WTC11 (cell line): ENCODE measurements at regions not wholly inside any gene's neighbourhood (a gene's known extent, or its start where the extent isn't known, plus 50 kb on each side); places are given as distances from the start of the nearest gene placed in this dataset.

Source experiments
- ATAC-seq: fragments of 200-7000 bp; cut with Tn5 transposase; 2 replicates; pipeline ENCODE4 v1.10.0; 2021; ENCODE audit warnings: mild to moderate bottlenecking, moderate library complexity
- CTCF ChIA-PET: fragments of 300-600 bp; sonication (Branson Sonifier 250); formaldehyde crosslinking; loops from one replicate; lab custom pipeline; 2021; ENCODE audit warnings: antibody characterized with exemption; lab: Charles Lee
- POLR2A ChIA-PET: fragments of 350-600 bp; sonication (Branson Sonifier 250); formaldehyde crosslinking; loops from one replicate; lab custom pipeline; 2021; ENCODE audit warnings: antibody characterized with exemption; lab: Charles Lee
- DNase-seq: peaks from one replicate; pipeline ENCODE4 v3.0.0; 2021; ENCODE audit warnings: low spot score
- H3K27ac Mint-ChIP-seq: 2 replicates; pipeline ENCODE4 v1.8.0; 2021; ENCODE audit warnings: mixed read lengths
- H3K27me3 Mint-ChIP-seq: 2 replicates; pipeline ENCODE4 v1.8.0; 2021; ENCODE audit warnings: low read depth, mild to moderate bottlenecking, moderate library complexity, mixed read lengths
- H3K36me3 Mint-ChIP-seq: 2 replicates; pipeline ENCODE4 v1.8.0; 2021; ENCODE audit warnings: mixed read lengths
- H3K4me1 Mint-ChIP-seq: 2 replicates; pipeline ENCODE4 v1.8.0; 2022; ENCODE audit warnings: mixed read lengths
- H3K4me3 Mint-ChIP-seq: 2 replicates; pipeline ENCODE4 v1.8.0; 2021; ENCODE audit warnings: mild to moderate bottlenecking, moderate library complexity, mixed read lengths
- H3K9me3 Mint-ChIP-seq: 2 replicates; pipeline ENCODE4 v1.8.0; 2021; ENCODE audit warnings: mixed read lengths
- CBFB ChIP-seq: sonication (generic); formaldehyde crosslinking; IDR thresholded peaks from 2 replicates; pipeline ENCODE4 v1.8.1; 2022; ENCODE audit warnings: mild to moderate bottlenecking, low read depth, missing genetic modification reagents
- ELF4 ChIP-seq: sonication (generic); formaldehyde crosslinking; IDR thresholded peaks from 2 replicates; pipeline ENCODE4 v1.8.1; 2022; ENCODE audit warnings: low read depth, mild to moderate bottlenecking, moderate library complexity, missing genetic modification reagents
- ESRRA ChIP-seq: sonication (generic); formaldehyde crosslinking; IDR thresholded peaks from 2 replicates; pipeline ENCODE4 v1.8.1; 2022; ENCODE audit warnings: mild to moderate bottlenecking, missing genetic modification reagents, borderline replicate concordance
- FOXP1 ChIP-seq: sonication (generic); formaldehyde crosslinking; IDR thresholded peaks from 2 replicates; pipeline ENCODE4 v1.8.0; 2022; ENCODE audit warnings: missing genetic modification reagents, mild to moderate bottlenecking, moderate library complexity, borderline replicate concordance
- JAZF1 ChIP-seq: fragments of 250-450 bp; sonication (Bioruptor Pico); IDR thresholded peaks from 2 replicates; pipeline ENCODE4 v1.9.0; 2021; ENCODE audit warnings: moderate library complexity, mild to moderate bottlenecking, inconsistent platforms
- NR3C1 ChIP-seq: sonication (generic); formaldehyde crosslinking; conservative IDR thresholded peaks from 2 replicates; pipeline ENCODE4 v1.8.1; 2023; ENCODE audit warnings: low read depth, mild to moderate bottlenecking, missing genetic modification reagents
- PRRX2 ChIP-seq: fragments of 250-450 bp; sonication (Bioruptor Pico); IDR thresholded peaks from 2 replicates; pipeline ENCODE4 v1.8.0; 2021; ENCODE audit warnings: mild to moderate bottlenecking
- RELA ChIP-seq: sonication (generic); formaldehyde crosslinking; IDR thresholded peaks from 2 replicates; pipeline ENCODE4 v1.8.1; 2022; ENCODE audit warnings: missing genetic modification reagents, mild to moderate bottlenecking, borderline replicate concordance
- SP1 ChIP-seq: sonication (generic); formaldehyde crosslinking; conservative IDR thresholded peaks from 2 replicates; pipeline ENCODE4 v1.8.1; 2022; ENCODE audit warnings: missing genetic modification reagents
- ZNF219 ChIP-seq: sonication (generic); formaldehyde crosslinking; IDR thresholded peaks from 2 replicates; pipeline ENCODE4 v1.8.0; 2023; ENCODE audit warnings: missing genetic modification reagents, mild to moderate bottlenecking, borderline replicate concordance
- ZNF263 ChIP-seq: sonication (generic); formaldehyde crosslinking; IDR thresholded peaks from 2 replicates; pipeline ENCODE4 v1.8.1; 2022; ENCODE audit warnings: low read depth, mild to moderate bottlenecking, moderate library complexity, missing genetic modification reagents
- ZNF317 ChIP-seq: sonication (generic); formaldehyde crosslinking; IDR thresholded peaks from 2 replicates; pipeline ENCODE4 v1.8.1; 2023; ENCODE audit warnings: low read depth, mild to moderate bottlenecking, moderate library complexity, missing genetic modification reagents, borderline replicate concordance
- ZNF671 ChIP-seq: fragments of 250-450 bp; sonication (Bioruptor Pico); IDR thresholded peaks from 2 replicates; pipeline ENCODE4 v1.8.0; 2021; ENCODE audit warnings: mild to moderate bottlenecking
- TF ChIP-seq, protein P1 (sequence below): sonication (generic); formaldehyde crosslinking; IDR thresholded peaks from 2 replicates; pipeline ENCODE4 v1.8.0; 2022; ENCODE audit warnings: mild to moderate bottlenecking, missing genetic modification reagents
- TF ChIP-seq, protein P2 (sequence below): fragments of 250-450 bp; sonication (Bioruptor Pico); IDR thresholded peaks from 2 replicates; pipeline ENCODE4 v2.1.2; 2022; ENCODE audit warnings: mild to moderate bottlenecking, moderate library complexity
- TF ChIP-seq, protein P3 (sequence below): sonication (generic); formaldehyde crosslinking; IDR thresholded peaks from 2 replicates; pipeline ENCODE4 v1.8.1; 2023; ENCODE audit warnings: mild to moderate bottlenecking, missing genetic modification reagents, borderline replicate concordance
- TF ChIP-seq, protein P4 (sequence below): fragments of 200-600 bp; IDR thresholded peaks from 2 replicates; pipeline ENCODE4 v1.8.0; 2022; ENCODE audit warnings: antibody characterized with exemption
- TF ChIP-seq, protein P5 (sequence below): sonication (generic); formaldehyde crosslinking; IDR thresholded peaks from 2 replicates; pipeline ENCODE4 v1.8.1; 2022; ENCODE audit warnings: missing genetic modification reagents, borderline replicate concordance
- TF ChIP-seq, protein P6 (sequence below): sonication (generic); formaldehyde crosslinking; IDR thresholded peaks from 2 replicates; pipeline ENCODE4 v1.8.1; 2023; ENCODE audit warnings: mild to moderate bottlenecking, missing genetic modification reagents, moderate library complexity
- TF ChIP-seq, protein P7 (sequence below): sonication (generic); formaldehyde crosslinking; IDR thresholded peaks from 2 replicates; pipeline ENCODE4 v1.8.0; 2023; ENCODE audit warnings: mild to moderate bottlenecking, missing genetic modification reagents

DNA sequence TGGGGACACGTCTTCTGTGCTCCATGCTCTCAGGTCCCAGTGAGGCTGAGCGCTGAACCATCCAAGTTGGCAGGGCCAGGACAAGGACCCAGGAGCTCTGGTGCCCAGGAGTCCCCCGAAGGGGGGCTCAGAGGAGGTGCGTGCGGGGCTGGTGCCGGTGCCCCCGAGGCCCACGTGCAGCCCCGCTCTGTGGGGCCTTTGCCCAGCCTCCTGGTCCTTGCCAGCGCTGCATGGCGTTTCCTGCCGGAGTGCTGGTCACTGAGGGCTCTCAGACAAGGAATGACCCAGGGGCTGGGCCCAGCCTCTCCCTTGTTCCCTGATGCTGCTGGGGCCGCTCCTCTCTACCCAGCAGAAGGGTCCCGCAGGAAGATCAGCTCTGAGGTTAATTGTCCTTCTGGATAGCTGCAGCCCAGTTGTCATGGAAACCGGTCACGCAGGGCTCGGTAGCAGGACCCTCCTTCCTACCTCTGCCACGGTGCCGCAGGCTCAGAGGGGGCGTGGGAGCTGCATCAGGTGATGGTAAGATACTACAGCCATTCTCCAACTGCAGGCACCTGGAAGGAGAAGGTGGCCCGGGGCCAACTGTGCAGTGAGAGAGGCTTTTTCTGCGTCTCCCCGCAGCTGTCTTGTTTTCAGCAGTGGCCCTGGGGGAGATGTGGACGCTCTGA lies 64.5 kb downstream of the RRM2 start:
- peaks cover 19% of the 10 kb centered on the region for H3K9me3 Mint-ChIP-seq
- TF ChIP-seq ESRRA (CRISPR knock-in tag) (no peak), RELA (CRISPR knock-in tag) (no peak), ELF4 (CRISPR knock-in tag) (no peak), NR3C1 (CRISPR knock-in tag) (no peak), PRRX2 (CRISPR knock-in tag) (no peak), ZNF671 (no peak), ZNF219 (CRISPR knock-in tag) (no peak), ZNF317 (CRISPR knock-in tag) (no peak), CBFB (CRISPR knock-in tag) (no peak)
- TF ChIP-seq, protein P1, sequence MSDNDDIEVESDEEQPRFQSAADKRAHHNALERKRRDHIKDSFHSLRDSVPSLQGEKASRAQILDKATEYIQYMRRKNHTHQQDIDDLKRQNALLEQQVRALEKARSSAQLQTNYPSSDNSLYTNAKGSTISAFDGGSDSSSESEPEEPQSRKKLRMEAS, result no peak
- TF ChIP-seq, protein P2, sequence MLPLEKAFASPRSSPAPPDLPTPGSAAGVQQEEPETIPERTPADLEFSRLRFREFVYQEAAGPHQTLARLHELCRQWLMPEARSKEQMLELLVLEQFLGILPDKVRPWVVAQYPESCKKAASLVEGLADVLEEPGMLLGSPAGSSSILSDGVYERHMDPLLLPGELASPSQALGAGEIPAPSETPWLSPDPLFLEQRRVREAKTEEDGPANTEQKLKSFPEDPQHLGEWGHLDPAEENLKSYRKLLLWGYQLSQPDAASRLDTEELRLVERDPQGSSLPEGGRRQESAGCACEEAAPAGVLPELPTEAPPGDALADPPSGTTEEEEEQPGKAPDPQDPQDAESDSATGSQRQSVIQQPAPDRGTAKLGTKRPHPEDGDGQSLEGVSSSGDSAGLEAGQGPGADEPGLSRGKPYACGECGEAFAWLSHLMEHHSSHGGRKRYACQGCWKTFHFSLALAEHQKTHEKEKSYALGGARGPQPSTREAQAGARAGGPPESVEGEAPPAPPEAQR, result no peak
- TF ChIP-seq, protein P3, sequence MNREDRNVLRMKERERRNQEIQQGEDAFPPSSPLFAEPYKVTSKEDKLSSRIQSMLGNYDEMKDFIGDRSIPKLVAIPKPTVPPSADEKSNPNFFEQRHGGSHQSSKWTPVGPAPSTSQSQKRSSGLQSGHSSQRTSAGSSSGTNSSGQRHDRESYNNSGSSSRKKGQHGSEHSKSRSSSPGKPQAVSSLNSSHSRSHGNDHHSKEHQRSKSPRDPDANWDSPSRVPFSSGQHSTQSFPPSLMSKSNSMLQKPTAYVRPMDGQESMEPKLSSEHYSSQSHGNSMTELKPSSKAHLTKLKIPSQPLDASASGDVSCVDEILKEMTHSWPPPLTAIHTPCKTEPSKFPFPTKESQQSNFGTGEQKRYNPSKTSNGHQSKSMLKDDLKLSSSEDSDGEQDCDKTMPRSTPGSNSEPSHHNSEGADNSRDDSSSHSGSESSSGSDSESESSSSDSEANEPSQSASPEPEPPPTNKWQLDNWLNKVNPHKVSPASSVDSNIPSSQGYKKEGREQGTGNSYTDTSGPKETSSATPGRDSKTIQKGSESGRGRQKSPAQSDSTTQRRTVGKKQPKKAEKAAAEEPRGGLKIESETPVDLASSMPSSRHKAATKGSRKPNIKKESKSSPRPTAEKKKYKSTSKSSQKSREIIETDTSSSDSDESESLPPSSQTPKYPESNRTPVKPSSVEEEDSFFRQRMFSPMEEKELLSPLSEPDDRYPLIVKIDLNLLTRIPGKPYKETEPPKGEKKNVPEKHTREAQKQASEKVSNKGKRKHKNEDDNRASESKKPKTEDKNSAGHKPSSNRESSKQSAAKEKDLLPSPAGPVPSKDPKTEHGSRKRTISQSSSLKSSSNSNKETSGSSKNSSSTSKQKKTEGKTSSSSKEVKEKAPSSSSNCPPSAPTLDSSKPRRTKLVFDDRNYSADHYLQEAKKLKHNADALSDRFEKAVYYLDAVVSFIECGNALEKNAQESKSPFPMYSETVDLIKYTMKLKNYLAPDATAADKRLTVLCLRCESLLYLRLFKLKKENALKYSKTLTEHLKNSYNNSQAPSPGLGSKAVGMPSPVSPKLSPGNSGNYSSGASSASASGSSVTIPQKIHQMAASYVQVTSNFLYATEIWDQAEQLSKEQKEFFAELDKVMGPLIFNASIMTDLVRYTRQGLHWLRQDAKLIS (CRISPR knock-in tag), result no peak
- TF ChIP-seq, all 79 proteins: peak for 0
- no peak for DNase-seq
- H3K4me1 Mint-ChIP-seq, result no peaks in the 10 kb centered on the region
- ChIA-PET POLR2A (interaction anchor here (0.6 kb wide), 1 partner anchor 161 kb away, joined by 3 read pairs; no protein-coding TSS in a partner anchor), CTCF (interaction anchor here (2.0 kb wide), 1 partner anchor 222 kb away, joined by 5 read pairs; no protein-coding TSS in a partner anchor)
- H3K27me3 Mint-ChIP-seq, result no peaks in the 10 kb centered on the region
- no peak overlapping the region for H3K4me3 Mint-ChIP-seq
- no peak for ATAC-seq
- no peak overlapping the region for H3K27ac Mint-ChIP-seq
- H3K36me3 Mint-ChIP-seq, result peaks cover 20% of the 10 kb centered on the region

DNA sequence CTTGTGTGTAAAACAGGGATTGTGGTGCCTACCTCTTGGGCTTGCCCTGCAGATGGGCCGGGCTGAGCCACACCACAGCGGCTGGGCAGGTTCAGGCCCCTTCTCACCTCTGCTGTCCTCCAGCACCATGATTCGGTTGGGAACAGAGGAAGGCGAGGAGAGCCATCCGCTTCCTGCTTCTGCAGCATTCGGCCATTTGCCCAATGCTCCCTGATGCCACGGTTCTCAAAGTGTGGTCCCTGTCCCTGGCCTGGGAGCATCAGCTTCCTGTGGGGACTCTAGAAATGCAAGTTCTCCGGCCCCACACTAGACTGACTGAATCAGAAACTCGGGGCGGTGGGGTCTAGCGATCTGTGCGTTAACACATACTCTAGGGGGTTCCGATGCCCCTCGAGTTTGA lies 65.1 kb downstream of the RRM2 start:
- H3K4me1 Mint-ChIP-seq, result no peaks in the 10 kb centered on the region
- no peak overlapping the region for H3K4me3 Mint-ChIP-seq
- no peak overlapping the region for H3K27ac Mint-ChIP-seq
- TF ChIP-seq SP1, result no peak
- TF ChIP-seq, protein P4, sequence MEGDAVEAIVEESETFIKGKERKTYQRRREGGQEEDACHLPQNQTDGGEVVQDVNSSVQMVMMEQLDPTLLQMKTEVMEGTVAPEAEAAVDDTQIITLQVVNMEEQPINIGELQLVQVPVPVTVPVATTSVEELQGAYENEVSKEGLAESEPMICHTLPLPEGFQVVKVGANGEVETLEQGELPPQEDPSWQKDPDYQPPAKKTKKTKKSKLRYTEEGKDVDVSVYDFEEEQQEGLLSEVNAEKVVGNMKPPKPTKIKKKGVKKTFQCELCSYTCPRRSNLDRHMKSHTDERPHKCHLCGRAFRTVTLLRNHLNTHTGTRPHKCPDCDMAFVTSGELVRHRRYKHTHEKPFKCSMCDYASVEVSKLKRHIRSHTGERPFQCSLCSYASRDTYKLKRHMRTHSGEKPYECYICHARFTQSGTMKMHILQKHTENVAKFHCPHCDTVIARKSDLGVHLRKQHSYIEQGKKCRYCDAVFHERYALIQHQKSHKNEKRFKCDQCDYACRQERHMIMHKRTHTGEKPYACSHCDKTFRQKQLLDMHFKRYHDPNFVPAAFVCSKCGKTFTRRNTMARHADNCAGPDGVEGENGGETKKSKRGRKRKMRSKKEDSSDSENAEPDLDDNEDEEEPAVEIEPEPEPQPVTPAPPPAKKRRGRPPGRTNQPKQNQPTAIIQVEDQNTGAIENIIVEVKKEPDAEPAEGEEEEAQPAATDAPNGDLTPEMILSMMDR, result no peak
- TF ChIP-seq JAZF1 (CRISPR knock-in tag), result no peak
- TF ChIP-seq ZNF671, result no peak
- no peak for TF ChIP-seq ZNF317 (CRISPR knock-in tag)
- TF ChIP-seq, protein P5, sequence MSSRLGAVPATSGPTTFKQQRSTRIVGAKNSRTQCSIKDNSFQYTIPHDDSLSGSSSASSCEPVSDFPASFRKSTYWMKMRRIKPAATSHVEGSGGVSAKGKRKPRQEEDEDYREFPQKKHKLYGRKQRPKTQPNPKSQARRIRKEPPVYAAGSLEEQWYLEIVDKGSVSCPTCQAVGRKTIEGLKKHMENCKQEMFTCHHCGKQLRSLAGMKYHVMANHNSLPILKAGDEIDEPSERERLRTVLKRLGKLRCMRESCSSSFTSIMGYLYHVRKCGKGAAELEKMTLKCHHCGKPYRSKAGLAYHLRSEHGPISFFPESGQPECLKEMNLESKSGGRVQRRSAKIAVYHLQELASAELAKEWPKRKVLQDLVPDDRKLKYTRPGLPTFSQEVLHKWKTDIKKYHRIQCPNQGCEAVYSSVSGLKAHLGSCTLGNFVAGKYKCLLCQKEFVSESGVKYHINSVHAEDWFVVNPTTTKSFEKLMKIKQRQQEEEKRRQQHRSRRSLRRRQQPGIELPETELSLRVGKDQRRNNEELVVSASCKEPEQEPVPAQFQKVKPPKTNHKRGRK (CRISPR knock-in tag), result no peak
- TF ChIP-seq, protein P6, sequence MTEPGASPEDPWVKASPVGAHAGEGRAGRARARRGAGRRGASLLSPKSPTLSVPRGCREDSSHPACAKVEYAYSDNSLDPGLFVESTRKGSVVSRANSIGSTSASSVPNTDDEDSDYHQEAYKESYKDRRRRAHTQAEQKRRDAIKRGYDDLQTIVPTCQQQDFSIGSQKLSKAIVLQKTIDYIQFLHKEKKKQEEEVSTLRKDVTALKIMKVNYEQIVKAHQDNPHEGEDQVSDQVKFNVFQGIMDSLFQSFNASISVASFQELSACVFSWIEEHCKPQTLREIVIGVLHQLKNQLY, result no peak
- no peak for TF ChIP-seq ZNF263 (CRISPR knock-in tag)
- TF ChIP-seq, protein P7, sequence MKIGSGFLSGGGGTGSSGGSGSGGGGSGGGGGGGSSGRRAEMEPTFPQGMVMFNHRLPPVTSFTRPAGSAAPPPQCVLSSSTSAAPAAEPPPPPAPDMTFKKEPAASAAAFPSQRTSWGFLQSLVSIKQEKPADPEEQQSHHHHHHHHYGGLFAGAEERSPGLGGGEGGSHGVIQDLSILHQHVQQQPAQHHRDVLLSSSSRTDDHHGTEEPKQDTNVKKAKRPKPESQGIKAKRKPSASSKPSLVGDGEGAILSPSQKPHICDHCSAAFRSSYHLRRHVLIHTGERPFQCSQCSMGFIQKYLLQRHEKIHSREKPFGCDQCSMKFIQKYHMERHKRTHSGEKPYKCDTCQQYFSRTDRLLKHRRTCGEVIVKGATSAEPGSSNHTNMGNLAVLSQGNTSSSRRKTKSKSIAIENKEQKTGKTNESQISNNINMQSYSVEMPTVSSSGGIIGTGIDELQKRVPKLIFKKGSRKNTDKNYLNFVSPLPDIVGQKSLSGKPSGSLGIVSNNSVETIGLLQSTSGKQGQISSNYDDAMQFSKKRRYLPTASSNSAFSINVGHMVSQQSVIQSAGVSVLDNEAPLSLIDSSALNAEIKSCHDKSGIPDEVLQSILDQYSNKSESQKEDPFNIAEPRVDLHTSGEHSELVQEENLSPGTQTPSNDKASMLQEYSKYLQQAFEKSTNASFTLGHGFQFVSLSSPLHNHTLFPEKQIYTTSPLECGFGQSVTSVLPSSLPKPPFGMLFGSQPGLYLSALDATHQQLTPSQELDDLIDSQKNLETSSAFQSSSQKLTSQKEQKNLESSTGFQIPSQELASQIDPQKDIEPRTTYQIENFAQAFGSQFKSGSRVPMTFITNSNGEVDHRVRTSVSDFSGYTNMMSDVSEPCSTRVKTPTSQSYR (CRISPR knock-in tag), result no peak
- TF ChIP-seq FOXP1 (CRISPR knock-in tag), result no peak

More for the DNA sequence above, 65.1 kb downstream of the RRM2 start:
- peaks cover 19% of the 10 kb centered on the region for H3K9me3 Mint-ChIP-seq
- POLR2A ChIA-PET, result no interaction called here
- CTCF ChIA-PET, result interaction anchor here (2.0 kb wide), 1 partner anchor 222 kb away, joined by 5 read pairs; no protein-coding TSS in a partner anchor
- no peak for ATAC-seq
- DNase-seq, result no peak
- H3K36me3 Mint-ChIP-seq, result peaks cover 20% of the 10 kb centered on the region
- no peaks in the 10 kb centered on the region for H3K27me3 Mint-ChIP-seq
